SK-MEL-5 (cell line): ENCODE measurements at regions not wholly inside any gene's neighbourhood (a gene's known extent, or its start where the extent isn't known, plus 50 kb on each side); places are given as distances from the start of the nearest gene placed in this dataset.

Experiments
- DNase-seq: peaks from one replicate; pipeline ENCODE4 v3.0.0-alpha.2; 2016; ENCODE audit warnings: low read depth, low spot score
- in situ Hi-C: cut with HindIII; loops from 2 replicates; pipeline ENCODE4 v1.10.0; 2016; ENCODE audit warnings: low sequenced_read_pairs, high pct_unique_total_duplicates, low pct_unique_long_range_greater_than_20kb

DNA sequence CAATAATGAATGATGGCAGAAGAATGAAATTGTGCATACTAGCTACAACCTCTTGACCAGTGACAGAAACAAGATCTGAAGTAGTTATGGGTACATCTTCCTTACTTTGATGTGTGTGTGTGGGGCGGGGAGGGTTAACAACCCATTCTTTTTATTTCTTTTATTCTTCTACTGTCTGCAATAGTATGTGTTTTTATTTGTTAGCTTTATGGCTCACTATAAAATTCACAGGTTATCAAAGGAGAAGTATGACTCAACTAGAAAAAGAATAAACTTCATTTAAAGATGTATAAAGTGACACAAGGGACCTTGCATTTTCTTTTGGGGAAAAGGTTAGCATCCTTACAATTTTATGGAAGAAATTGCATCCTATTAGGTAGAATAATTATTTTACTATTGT is 430.5 kb downstream of the DAD1 start:
- no peak for DNase-seq
- in situ Hi-C loops: no loop called here

DNA sequence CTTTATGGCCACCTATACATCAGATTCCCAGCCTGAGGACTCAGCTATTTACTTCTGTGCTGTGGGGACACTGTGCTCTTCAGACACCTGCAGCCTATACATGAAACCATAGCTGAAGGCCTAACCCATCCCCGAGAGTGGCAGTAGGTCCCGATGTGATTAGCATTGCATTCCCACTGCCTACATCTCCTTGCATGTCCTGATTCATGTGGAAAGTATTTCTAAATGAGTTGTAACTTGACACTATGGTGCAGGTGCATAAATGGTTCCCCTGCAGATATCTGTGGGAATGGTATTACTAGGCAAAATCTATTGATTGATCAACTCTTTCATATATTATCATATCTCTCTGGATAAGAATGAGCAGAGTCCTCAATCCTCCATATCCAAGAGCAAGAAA is 433.5 kb downstream of the DAD1 start:
- in situ Hi-C loops: no loop called here
- DNase-seq: no peak

DNA sequence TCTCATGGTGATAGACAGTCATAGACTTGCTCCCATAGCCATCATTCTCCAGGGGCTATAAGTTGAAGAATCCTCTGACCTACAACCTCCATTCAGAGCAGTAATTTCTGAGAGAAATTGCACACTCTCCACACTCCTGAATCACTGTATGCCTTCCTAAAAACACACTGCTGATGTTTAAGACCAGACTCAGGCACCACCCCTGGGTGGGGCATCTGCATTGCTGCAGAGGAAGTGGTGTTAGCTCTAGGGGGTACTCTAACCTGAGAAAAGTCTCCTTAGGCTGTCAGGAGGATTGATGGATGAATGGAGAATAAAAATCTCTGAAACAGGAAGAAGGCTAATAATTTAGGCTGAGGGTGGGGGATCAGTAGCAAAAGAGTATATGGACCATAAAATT is 436.1 kb downstream of the DAD1 start:
- no peak for DNase-seq
- in situ Hi-C loops: no loop called here

DNA sequence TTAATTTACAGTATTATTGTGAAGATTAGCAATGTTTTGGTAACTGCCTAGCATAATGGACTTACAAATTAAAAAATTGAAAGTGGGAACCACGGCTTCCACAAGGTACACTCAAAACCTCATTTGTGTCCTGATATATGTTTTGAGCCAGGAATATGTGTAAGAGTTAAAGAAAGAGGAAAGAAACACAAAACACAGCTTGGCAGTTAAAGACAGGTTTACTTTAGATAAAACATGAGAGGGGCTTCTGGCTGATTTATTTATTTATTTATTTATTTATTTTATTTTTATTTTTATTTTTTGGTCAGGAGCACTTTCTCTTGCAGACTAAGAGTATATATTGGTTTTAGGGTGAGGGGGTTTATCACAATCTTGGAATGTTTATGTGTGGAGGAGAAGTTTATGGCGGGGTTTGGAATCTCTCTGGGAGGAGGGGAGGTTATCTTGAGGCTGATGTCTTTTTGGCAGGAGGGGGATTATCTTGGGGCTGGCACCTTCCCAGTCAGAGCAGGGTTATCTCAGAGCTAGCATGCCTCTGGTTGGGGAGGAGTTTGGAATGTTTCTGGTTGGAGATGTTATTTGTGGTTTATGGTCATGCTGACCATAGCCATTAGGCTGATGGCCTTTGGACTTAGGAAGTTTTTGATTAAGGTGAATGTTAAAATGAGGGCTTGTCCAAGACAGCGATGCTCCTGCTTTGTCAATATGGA is 436.7 kb downstream of the DAD1 start:
- no peak for DNase-seq
- in situ Hi-C loops: no loop called here

DNA sequence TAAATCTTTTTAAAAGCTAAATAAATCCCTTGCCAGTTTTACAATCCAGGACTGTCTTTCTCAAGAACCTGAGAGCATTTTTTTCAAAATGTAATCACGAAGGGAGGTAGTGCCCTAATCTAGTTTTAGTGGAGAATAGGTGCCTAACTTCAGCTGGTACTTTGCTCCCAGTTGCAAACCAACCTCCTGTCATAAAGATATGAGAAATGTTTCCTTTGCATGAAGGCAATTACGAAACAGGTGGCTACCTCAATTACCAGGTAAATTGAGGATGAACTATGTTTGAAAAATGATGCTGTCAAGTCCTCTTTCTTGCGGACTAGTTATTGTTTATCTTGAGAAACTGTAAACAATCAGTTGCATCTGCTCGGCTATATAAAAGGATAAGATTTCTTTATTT is 437.9 kb downstream of the DAD1 start:
- DNase-seq: no peak
- in situ Hi-C loops: no loop called here

DNA sequence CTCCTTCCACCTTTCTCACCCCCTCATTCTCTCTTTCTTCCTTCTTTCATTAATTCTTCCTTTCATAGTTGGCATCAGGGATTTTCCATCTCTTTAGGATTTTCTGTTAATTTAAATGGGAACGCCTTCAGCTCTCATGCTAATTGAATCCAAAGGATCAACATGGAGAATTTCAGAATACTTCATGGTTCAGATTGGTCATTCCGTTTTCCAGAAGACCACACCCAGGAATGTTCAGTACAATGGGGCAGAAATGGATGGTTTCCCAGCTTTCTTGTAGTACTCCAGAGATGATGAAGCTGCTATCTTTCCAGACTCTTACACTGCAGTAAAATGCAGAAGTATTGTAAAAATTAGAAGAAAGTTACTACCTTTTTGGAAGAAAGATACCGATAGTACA is 440.0 kb downstream of the DAD1 start:
- no peak for DNase-seq
- in situ Hi-C loops: no loop called here

DNA sequence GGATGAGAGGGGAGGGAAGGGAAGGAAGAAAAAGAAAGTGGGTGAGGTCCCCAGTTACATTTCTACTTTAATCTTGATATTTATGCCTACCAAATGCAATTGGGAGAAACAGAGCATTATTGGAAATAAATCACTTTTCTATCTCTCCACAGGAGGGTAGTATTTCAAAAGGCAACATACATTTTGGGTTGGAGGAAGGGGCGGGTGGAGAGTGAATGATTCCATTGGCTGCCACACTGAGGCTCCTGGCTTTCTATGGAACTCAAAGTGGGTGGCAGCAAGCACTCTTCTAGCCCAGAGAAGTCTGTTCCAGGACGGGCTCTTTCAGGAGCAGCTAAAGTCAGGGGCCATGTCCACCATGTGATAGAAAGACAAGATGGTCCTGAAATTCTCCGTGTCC is 441.3 kb downstream of the DAD1 start:
- in situ Hi-C loops: no loop called here
- peak; percentile 49 for DNase-seq

DNA sequence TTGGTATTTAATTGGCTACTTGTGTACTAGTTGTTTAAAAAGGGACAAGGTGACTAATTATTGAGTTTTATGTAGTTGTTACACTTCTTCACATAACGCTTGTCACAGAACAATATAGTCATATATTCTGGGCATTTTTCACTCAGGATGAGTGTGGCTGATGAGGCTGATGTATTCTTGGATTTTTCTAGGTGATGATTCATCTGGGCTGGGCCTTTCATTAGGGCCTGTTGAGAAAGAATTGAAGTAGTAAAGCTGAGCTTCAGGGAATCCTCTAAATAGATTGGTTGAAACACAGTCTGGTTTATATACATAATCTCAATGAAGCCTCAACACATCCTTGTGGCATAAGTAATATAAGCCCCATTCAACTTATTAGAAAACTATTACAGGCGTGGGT is 445.7 kb downstream of the DAD1 start:
- no peak for DNase-seq
- in situ Hi-C loops: no loop called here

DNA sequence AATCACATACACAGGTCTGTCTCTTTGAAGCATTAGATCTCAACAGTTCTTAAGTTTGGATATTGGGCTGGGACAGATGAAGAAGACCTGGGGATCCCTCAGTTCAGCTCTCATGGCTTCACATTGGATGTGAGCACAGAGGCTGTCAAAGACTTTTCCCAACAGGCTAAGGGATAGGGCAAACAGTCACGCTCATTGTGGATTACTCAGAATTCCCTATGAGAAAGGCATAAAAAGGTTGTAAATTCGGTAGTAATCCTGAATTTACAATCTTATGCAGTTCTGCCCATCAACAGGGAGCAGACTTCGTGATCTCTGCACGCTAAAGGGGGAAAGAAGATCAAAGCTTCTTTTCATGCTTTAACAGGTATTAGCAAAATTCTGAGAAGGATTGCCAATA is 448.4 kb downstream of the DAD1 start:
- in situ Hi-C loops: no loop called here

DNA sequence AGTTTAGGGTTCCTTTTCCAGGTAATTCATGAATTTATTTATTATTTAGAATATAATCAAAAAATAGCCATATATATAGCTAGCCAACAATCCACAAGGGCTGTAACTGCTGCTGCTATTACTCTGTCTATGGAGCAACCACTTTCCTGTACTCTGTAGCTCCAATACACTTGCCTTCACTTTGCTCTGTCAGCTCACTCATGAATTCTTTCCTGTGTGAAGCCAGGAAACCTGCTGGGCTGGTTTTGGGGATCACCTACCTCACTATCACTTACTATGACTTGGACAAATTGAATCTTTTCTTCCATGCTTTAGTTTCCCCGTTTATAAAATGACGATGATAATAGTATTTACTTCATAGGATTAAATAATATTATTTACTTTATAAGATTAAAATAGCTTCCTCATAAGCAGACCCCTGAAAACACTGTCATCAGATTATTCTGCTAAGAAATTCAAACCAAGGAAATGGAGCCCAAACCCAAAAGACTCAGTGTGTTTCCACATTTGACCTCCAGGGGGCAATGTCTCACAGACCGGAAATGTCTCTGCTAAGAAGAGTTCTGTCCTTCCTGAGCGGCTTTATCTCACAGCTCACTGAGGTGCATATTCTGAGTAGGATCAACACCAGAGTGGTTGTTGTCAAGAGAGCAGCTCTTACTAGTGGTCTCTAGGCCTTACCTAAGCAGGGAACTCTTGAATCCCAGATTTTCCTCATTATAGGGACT is 457.1 kb downstream of the DAD1 start:
- in situ Hi-C loops: no loop called here
- peak; percentile 26 for DNase-seq

More for the DNA sequence above, 448.4 kb downstream of the DAD1 start:
- no peak for DNase-seq

DNA sequence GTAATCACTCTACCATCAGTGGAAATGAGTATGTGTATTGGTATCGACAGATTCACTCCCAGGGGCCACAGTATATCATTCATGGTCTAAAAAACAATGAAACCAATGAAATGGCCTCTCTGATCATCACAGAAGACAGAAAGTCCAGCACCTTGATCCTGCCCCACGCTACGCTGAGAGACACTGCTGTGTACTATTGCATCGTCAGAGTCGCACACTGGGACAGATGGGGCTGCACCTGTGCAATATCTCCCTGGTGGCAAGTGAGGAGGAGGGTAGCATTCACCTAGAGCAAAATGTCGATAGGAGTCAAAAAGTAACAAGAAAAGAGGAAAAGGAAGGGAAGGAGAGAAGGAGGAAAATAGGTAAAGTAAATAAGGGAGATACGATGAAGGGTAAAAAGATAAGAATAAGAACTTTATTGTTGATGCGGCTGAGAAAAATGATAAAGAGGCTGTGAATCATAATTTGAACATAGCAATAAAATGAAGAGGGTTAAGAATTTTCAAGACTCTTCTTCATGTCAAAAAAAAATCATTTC is 450.5 kb upstream of the OR4E1 start:
- DNase-seq: no peak
- in situ Hi-C loops: no loop called here

DNA sequence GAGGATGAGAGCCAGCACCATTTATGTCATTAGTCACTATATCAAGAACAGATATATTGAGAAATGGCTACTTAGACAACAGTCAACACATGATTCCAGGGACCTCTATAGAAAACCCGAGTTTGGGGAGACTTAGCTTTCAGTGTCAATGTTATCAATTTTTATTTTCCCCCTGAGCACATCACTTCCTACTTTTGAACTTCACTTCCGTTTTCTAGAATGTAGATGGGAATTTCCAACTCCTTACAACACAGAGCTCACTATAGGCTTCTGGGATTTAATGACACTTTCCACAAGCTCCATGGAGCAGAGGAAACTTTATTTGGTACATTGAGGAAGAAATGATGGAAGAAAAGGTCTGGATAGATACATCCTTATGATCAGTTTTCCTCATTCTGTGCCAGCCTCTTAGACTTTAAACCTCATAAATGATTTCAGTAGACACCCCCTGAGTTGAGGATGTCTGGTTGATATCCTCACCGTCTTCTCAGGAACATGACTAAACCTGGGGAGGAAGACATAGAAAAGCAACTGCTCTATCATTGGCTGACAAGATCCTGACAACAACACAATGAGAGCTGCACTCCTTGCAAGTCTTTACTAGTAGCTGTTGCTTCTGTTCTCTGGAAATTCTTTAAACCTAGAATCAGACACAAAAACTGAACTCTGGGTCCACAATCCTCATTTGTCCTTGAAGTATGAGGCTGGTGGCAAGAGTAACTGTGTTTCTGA is 449.4 kb upstream of the OR4E1 start:
- in situ Hi-C loops: no loop called here
- no peak for DNase-seq

DNA sequence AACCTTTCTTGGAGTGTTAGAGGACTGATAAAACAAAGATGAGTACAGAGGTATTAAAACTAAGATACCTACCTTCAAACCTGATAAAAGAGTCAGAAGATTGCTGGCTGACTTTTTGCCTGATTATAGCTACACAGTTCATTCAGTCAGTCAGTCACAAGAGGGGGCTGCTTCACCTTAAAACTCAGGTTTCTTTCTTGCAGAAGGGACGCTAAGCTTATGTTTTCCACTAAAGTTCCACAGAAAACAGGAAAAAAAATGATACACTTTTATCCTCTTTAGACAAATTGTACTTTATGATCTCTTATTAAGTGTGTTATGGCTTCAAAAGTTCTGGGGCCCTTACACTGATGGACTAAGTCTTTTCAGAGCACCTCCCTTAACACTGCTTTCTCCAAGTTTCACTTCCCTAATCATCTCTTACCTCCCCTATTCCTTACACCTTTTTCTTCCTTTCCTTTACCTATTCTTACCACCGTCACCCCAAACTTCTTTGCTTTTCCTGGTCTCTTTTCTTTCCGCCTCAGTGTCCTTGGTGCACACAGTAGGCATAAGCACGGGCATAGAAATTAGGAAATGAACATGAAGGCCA is 448.7 kb upstream of the OR4E1 start:
- DNase-seq: peak; percentile 27
- in situ Hi-C loops: no loop called here

DNA sequence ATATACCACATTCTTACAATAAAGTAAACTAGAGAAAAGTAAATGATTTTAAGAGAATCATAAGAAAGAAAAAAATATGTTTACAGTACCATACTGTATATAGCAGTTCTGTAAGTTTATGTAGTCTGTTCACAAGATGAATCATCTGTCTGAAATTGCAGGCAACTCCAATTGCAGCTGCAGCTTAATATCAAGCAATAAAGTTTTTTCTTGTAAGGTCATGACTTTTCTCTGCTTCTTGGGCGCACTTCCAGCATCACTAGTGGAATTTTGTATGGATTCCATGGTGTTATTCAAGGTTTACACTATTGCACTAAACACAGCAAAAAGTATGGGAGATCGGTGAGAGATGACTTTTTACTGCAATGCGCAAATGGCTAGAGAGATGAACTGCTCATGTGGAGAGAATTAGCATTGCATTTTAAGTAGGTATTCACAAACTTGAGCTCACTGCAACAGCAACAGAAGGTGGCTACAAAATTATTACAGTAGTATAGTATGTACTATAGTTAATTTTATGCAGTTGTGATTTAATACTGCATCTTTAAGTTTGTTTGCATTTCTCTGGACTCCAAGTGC is 445.4 kb upstream of the OR4E1 start:
- no peak for DNase-seq
- in situ Hi-C loops: no loop called here

DNA sequence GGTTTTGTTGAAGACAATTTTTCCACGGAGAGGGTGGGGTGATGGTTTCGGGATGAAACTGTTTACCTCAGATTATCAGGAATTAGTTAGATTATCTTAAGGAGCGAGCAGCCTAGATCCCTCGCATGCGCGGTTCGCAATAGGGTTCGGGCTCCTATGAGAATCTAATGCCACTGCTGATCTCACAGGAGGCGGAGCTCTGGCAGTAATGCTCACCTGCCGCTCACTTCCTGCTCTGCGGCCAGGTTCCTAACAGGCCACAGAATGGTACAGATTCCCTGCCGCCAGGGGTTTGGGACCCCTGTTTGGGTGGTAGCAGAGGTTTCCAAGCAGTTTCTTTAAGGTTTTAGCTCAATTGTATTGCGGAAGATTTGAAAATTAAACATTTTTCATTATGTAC is 439.8 kb upstream of the OR4E1 start:
- DNase-seq: no peak
- in situ Hi-C loops: no loop called here

DNA sequence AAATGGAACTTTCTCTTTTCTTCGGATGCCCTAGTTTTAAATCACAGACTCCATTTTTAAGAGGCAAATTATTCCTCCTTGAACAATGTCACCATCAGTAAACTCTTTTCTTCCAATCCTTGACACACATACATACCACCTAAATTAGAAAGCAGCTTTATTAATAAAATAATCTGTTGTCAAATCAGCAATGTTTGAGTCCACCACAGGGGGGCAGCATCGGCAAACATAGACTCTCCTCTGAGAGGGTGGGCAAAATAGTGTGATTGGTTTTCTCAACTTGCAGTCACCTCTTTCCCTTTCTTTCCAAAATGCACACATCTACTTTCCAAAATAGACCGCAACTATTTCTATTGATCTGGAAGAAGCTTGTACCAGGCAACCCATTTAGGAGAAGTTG is 438.4 kb upstream of the OR4E1 start:
- in situ Hi-C loops: no loop called here
- peak; percentile 57 for DNase-seq

DNA sequence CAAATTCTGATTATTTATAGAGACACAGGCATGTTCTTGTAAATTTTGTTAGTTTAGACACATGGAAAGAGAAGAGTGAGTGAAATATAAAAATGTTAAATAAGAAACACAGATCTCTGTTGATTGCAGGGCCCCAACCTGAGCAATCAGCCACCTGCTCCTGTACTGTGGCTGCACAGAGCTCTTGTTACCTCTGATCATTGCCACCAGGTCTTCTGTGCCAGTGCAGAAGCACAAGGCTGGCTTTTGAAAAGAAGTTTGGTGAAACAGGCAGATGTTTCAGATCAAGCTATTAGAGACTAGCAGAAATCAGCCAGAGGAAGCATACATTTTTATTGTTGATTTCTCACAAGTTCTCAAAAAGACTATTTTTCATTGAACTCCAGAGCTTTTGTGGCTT is 434.1 kb upstream of the OR4E1 start:
- DNase-seq: no peak
- in situ Hi-C loops: no loop called here
